ENCODE measurements at regions not wholly inside any gene's neighbourhood (a gene's known extent, or its start where the extent isn't known, plus 50 kb on each side); places are given as distances from the start of the nearest gene placed in this dataset.
"Not testable (repeated sequence)": the region's sequence is repeated elsewhere in the genome, so short reads cannot be mapped to it uniquely, and the experiment has no call there.

DNA sequence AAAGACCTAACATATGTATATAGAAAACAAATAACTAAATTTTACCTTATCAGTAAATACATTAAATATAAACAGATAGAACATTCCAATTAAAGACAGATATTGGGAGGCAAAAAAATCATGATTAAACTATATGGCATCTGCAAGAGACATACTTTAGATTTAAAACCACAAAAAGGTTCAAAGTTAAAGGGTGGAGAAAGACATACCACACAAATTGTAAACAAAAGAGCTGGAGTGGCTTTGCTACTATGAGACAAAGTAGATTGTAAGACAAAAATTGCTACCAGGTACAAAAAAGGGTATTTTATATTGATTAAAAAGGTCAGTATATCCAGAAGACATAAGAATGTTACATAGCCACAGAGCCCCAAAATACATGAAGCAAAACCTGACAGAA lies 200.2 kb downstream of the KCNRG start:
- Mint-ChIP-seq H3K4me3 (no peak overlapping the region), H3K4me1 (peaks cover 0 to 1% of the 10 kb centered on the region in 2 donors), H3K27ac (no peak overlapping the region), H3K9me3 (peaks cover 17 to 24% of the 10 kb centered on the region in 2 donors), H3K36me3 (peaks cover 3 to 5% of the 10 kb centered on the region in 2 donors), H3K27me3 (no peaks in the 10 kb centered on the region)
- DNase-seq (no peak), ATAC-seq (replicated peaks) (no peak)

DNA sequence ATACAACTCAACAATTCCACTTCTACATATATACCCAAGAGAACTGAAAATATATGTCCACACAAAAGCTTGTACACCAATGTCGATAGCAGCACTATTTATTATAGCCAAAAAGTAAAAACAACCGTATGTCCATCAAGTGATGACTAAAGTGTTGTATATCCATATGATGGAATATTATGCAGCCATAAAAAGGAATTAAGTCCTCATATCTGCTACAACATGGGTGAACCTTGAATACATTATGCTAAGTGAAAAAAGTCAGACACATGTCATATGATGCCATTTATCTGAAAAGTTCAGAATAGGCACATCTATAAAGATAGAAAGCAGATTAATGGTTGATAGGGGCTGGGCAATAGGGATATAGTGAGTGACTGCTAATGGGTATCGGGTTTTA lies 204.5 kb downstream of the KCNRG start:
- H3K9me3 Mint-ChIP-seq, result peaks cover 7 to 15% of the 10 kb centered on the region in 2 donors
- H3K36me3 Mint-ChIP-seq, result peaks cover 4 to 5% of the 10 kb centered on the region in 2 donors
- H3K27ac Mint-ChIP-seq, result no peak overlapping the region
- DNase-seq, result no peak
- no peak for ATAC-seq (replicated peaks)
- H3K27me3 Mint-ChIP-seq, result peaks cover 0 to 8% of the 10 kb centered on the region in 2 donors
- no peak overlapping the region for H3K4me3 Mint-ChIP-seq
- peaks cover 9% of the 10 kb centered on the region in 2 donors for H3K4me1 Mint-ChIP-seq

DNA sequence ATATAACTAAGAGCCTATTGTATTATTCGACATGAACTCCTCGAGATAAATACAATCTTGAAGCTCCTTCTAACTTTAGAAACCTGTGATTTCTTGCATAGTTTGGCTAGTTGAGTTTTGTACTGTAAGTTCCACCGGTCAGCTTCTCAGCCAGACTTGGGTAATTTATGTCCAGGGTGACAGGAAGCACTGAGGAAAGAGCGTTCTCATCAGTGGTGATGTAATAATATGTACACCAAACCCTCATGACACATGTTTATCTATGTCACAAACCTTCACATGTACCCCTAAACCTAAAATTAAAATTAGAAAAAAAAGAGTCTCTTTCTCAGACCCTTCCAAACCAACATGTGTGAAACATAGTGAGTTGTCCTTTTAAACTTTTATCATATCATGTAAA lies 205.7 kb downstream of the KCNRG start:
- H3K4me1 Mint-ChIP-seq, result peaks cover 9 to 17% of the 10 kb centered on the region in 2 donors
- no peak overlapping the region for H3K4me3 Mint-ChIP-seq
- H3K27ac Mint-ChIP-seq, result no peak overlapping the region
- DNase-seq, result no peak
- H3K36me3 Mint-ChIP-seq, result peaks cover 4 to 5% of the 10 kb centered on the region in 2 donors
- ATAC-seq (replicated peaks), result no peak
- H3K27me3 Mint-ChIP-seq, result peaks cover 0 to 8% of the 10 kb centered on the region in 2 donors
- H3K9me3 Mint-ChIP-seq, result peaks cover 7 to 14% of the 10 kb centered on the region in 2 donors

DNA sequence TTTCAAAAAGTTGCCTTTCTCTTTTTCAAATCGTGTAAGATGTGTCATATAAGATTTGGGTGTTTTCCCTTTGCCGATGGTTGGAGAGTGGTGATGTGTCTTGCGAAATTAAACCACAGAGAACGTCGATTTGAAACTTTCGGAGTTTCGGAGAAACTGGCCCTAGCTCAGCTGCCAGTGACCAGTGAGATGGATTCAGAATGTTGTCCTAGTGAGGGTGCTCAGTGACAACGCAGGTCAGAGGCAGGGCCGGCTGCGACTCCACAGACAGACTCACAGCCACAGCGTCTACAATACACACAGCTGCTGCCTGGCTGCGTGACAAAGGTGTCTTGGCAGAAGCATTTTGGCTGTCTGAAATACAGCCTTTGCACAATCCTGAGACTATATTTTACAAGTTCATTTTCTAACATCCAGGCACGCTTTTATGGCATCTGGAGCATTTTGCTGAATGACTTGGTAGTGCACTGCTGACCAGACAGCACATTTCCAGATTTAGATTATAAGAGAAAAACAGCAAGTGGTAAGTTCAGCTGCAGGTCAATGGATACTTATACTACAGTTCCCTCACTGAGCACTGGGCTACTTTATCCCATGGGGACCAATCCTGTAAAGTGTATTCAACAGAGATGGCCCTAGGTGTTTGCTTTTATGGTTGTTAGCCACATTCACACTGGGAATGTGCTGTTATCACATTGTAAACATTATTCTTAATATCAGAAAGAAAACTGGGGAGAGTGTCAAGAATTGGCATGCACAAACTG lies 207.5 kb downstream of the KCNRG start:
- peaks cover 16 to 33% of the 10 kb centered on the region in 2 donors for H3K4me1 Mint-ChIP-seq
- H3K36me3 Mint-ChIP-seq, result peaks cover 0 to 2% of the 10 kb centered on the region in 2 donors
- ATAC-seq (replicated peaks) (no peak), DNase-seq (no peak)
- no peak overlapping the region for H3K27ac Mint-ChIP-seq
- no peak overlapping the region for H3K4me3 Mint-ChIP-seq
- peaks cover 0 to 8% of the 10 kb centered on the region in 2 donors for H3K27me3 Mint-ChIP-seq
- H3K9me3 Mint-ChIP-seq, result peaks cover 2 to 4% of the 10 kb centered on the region in 2 donors

DNA sequence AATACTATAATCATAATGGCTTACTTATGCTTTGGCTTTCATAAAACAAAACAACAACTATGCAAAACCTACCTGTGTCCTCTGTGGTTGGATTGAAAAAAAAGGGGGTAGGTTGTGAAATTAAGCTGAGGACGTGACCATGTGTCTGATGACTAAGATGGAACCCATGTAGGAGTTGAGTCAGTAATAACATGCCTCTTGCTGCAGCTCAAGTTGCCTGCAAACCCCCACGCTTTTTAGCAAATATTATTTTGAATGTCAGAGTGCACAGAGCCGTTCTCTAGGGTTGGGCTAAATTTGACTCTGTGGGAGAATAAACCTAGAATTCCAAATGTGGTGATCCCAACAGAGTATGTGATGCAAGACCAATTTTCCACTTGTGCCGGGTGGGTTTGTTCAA lies 209.3 kb downstream of the KCNRG start:
- DNase-seq (no peak), ATAC-seq (replicated peaks) (peak; percentile 76 to 81)
- peaks cover 0 to 2% of the 10 kb centered on the region in 2 donors for H3K36me3 Mint-ChIP-seq
- H3K9me3 Mint-ChIP-seq, result peaks cover 2 to 4% of the 10 kb centered on the region in 2 donors
- peaks cover 0 to 8% of the 10 kb centered on the region in 2 donors for H3K27me3 Mint-ChIP-seq
- H3K4me1 Mint-ChIP-seq, result peaks cover 21 to 33% of the 10 kb centered on the region in 2 donors
- no peak overlapping the region for H3K4me3 Mint-ChIP-seq
- no peak overlapping the region for H3K27ac Mint-ChIP-seq

DNA sequence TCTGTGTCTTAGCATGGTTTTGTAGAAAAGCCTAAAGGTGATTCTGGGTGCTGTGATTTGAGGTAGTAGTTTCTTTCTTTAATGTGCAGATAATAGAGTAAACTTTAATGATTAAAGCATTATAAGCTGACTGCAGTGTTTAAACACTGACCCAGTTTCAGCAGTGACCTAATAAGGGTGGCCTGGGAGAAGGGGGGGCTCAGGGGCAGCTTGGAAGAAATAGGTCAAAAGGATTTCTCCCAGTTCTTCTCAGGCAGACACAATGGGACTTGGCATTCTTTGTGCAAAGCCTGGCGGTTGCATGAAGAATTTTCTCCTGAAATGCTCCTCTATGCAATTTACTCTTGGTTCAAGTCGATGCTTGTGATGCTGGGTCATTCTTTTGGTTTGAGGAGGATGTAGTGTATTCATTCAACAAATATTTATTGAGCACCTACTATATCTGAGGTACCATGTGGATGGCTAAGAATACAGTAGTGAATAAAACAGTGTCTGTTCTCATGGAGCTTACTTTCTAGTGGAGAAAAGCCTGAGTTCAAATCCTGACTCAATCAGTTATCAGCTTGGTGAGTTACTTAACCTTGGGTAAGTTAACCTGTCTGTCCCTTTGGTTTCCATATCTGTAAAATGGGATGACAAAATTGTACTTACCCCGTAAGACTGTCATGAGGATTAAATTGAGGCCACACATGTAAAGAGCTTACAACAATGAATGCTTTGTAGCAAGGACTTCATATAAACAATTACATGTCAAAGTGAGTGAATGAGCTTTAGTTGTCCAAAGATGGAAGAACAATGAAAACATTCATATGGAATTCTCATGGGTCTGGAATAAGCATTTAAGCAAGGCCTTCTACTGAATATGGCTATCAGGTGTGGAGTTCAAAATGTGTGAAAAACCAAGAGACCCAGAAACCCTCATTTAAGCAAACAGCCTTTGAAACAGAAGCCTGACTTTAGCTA lies 210.2 kb downstream of the KCNRG start:
- DNase-seq, result no peak
- H3K36me3 Mint-ChIP-seq, result peaks cover 0 to 2% of the 10 kb centered on the region in 2 donors
- H3K4me3 Mint-ChIP-seq, result no peak overlapping the region
- no peak for ATAC-seq (replicated peaks)
- H3K27me3 Mint-ChIP-seq, result peaks cover 0 to 8% of the 10 kb centered on the region in 2 donors
- H3K27ac Mint-ChIP-seq, result no peak overlapping the region
- no peaks in the 10 kb centered on the region for H3K9me3 Mint-ChIP-seq
- peaks cover 25 to 41% of the 10 kb centered on the region in 2 donors for H3K4me1 Mint-ChIP-seq

DNA sequence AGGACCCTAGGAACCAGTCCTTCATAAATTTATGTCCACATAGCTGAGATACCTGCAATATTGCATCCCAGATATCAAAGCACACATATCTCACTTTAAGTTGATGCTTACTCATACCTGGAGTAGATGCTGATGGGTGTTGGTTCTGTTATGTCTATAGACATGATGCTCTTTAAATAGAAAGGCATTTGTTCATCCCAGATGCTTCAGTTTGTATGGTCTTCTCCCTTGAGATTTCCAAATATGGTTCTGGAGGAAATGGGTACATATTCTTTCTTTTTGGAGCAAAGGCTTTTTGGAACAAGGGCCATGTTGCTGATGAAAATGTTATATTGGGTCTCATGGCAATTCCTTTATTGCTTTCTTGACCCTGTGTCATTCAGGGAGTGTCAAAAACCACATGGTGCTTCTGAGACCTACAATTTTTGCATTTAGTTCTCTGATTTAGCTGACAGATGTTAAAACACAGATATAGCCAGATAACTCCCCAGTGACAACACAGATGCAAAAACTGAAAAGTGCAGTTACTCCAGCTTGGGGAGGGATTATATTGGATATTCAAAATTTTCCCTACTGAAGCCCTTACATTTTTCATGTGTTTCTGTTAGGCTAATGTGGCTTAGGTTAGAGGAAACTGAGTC lies 211.4 kb downstream of the KCNRG start:
- ATAC-seq (replicated peaks) (peak; percentile 73 to 75), DNase-seq (no peak)
- no peaks in the 10 kb centered on the region for H3K9me3 Mint-ChIP-seq
- H3K4me1 Mint-ChIP-seq, result peaks cover 24 to 39% of the 10 kb centered on the region in 2 donors
- H3K27ac Mint-ChIP-seq, result peak overlapping the region; percentile 20
- no peaks in the 10 kb centered on the region for H3K36me3 Mint-ChIP-seq
- no peak overlapping the region for H3K4me3 Mint-ChIP-seq
- H3K27me3 Mint-ChIP-seq, result peaks cover 0 to 4% of the 10 kb centered on the region in 2 donors

DNA sequence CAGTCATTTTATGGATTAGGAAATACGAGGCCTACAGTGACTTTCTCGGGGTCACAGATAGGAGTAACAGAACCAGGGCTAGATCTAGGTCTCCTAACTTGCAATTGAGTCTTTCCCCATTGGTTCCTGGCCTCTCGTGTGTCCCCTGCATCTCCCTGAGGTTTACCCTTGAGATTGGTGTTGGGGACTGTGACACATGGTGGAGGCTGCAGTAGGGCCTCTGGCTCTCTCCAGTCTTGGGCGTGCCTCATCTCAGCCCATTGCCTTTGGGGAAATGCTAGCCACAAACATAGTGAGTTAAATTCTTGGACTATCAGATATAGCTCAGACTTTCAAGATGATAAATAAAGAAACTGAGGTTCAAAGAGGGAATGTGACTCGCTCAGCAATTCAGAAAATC lies 212.1 kb downstream of the KCNRG start:
- DNase-seq, result no peak
- H3K27ac Mint-ChIP-seq, result peak overlapping the region; percentile 69
- H3K9me3 Mint-ChIP-seq, result peaks cover 0 to 5% of the 10 kb centered on the region in 2 donors
- H3K36me3 Mint-ChIP-seq, result no peaks in the 10 kb centered on the region
- H3K4me1 Mint-ChIP-seq, result peaks cover 24 to 39% of the 10 kb centered on the region in 2 donors
- ATAC-seq (replicated peaks), result no peak
- H3K27me3 Mint-ChIP-seq, result peaks cover 0 to 3% of the 10 kb centered on the region in 2 donors
- H3K4me3 Mint-ChIP-seq, result no peak overlapping the region

DNA sequence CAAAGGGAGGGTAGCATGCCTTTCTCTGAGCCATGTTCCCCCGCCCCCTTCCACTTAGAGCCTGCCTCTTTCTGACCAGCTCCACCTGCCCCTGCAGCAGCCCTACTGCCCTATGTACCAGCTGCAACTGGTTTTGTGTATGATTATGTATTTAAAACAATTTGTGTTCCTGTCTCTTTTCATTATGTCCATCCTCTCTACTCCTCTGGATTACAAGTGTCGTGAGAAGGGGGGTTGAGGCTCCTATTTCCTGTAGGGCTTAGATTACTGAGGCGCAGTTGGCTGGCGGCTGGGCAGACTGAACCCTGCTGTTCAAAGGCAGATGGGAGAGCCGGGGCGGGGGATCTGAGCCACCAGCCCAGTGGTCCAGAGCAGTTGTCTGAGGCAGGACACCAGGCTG lies 213.3 kb downstream of the KCNRG start:
- Mint-ChIP-seq H3K4me1 (peaks cover 22 to 39% of the 10 kb centered on the region in 2 donors), H3K9me3 (peaks cover 5 to 11% of the 10 kb centered on the region in 2 donors), H3K27me3 (no peaks in the 10 kb centered on the region), H3K27ac (no peak overlapping the region), H3K4me3 (no peak overlapping the region), H3K36me3 (peaks cover 7% of the 10 kb centered on the region in 2 donors)
- no peak for DNase-seq
- ATAC-seq (replicated peaks), result no peak

DNA sequence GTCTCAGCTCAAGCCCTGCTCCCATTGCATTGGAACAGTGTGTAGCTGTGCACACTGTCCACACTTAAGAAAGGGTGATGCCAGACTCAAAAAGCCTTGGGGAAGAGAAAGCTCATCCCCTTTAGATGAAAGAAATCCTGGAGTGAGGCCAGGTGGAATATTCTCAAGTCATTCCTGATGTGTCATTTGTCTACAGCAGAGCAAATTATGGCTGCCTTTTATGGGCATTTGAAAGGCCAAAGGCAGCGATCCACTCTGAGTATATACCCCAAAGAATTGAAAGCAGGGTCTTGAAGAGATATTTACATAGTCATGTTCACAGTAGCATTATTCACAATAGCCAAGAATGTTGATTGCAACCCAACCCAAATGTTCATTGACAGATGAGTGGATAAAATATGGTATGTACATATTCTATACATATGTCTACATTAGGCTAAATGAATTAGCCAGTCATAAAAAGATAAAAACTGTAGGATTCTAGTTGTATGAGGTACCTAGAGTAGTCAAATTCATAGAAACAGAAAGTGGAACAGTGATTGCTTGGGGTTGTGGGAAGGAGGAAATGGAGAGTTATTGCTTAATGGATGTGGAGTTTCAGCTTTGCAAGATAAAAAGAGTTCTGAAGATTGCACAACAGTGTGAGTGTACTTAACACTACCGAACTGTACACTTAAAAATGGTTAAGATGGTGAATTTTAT lies 214.9 kb downstream of the KCNRG start:
- no peak overlapping the region for H3K27ac Mint-ChIP-seq
- no peak overlapping the region for H3K4me3 Mint-ChIP-seq
- H3K9me3 Mint-ChIP-seq, result peaks cover 5 to 11% of the 10 kb centered on the region in 2 donors
- no peaks in the 10 kb centered on the region for H3K27me3 Mint-ChIP-seq
- H3K4me1 Mint-ChIP-seq, result peaks cover 20 to 33% of the 10 kb centered on the region in 2 donors
- H3K36me3 Mint-ChIP-seq, result peaks cover 7% of the 10 kb centered on the region in 2 donors
- peak; percentile 45 to 50 for ATAC-seq (replicated peaks)
- no peak for DNase-seq

DNA sequence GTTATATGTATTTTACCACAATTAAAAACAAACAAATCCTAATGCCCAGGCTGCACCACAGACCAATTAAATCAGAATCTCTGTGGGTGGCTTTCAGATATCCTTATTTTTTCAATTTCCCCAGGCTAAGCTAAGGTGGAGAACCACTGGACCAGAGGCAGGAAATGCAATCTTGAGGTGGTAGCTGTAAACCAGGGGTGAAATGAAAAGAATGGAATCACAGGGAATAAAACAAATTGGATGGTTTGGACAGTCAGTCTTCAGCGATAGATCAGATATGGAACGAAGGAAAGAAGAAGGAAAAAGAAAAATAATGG lies 215.4 kb downstream of the KCNRG start:
- no peak for ATAC-seq (replicated peaks)
- H3K4me3 Mint-ChIP-seq, result no peak overlapping the region
- H3K27ac Mint-ChIP-seq, result no peak overlapping the region
- DNase-seq, result no peak
- peaks cover 10 to 12% of the 10 kb centered on the region in 2 donors for H3K36me3 Mint-ChIP-seq
- no peaks in the 10 kb centered on the region for H3K27me3 Mint-ChIP-seq
- peaks cover 23 to 36% of the 10 kb centered on the region in 2 donors for H3K4me1 Mint-ChIP-seq
- H3K9me3 Mint-ChIP-seq, result peaks cover 5 to 14% of the 10 kb centered on the region in 2 donors

DNA sequence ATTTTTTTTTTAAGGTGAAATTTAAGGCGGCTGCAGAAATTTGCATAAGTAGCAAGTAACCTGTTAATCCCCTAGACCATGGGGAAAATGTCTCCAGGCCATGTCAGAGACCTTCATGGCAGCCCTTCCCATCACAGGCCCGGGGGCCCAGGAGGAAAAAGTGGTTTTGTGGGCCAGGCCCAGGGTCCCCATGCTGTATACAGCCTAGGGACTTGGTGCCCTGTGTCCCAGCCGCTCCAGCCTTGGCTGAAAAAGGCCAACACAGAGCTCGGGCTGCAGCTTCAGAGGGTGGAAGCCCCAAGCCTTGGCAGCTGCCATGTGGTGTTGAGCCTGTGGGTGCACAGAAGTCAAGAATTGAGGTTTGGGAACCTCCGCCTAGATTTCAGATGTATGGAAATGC lies 218.3 kb downstream of the KCNRG start:
- peaks cover 10 to 12% of the 10 kb centered on the region in 2 donors for H3K36me3 Mint-ChIP-seq
- not testable (repeated sequence) for H3K27me3 Mint-ChIP-seq; H3K27ac Mint-ChIP-seq; DNase-seq; ATAC-seq (replicated peaks); H3K4me3 Mint-ChIP-seq
- peaks cover 23 to 45% of the 10 kb centered on the region in 2 donors for H3K4me1 Mint-ChIP-seq
- peaks cover 5 to 14% of the 10 kb centered on the region in 2 donors for H3K9me3 Mint-ChIP-seq

DNA sequence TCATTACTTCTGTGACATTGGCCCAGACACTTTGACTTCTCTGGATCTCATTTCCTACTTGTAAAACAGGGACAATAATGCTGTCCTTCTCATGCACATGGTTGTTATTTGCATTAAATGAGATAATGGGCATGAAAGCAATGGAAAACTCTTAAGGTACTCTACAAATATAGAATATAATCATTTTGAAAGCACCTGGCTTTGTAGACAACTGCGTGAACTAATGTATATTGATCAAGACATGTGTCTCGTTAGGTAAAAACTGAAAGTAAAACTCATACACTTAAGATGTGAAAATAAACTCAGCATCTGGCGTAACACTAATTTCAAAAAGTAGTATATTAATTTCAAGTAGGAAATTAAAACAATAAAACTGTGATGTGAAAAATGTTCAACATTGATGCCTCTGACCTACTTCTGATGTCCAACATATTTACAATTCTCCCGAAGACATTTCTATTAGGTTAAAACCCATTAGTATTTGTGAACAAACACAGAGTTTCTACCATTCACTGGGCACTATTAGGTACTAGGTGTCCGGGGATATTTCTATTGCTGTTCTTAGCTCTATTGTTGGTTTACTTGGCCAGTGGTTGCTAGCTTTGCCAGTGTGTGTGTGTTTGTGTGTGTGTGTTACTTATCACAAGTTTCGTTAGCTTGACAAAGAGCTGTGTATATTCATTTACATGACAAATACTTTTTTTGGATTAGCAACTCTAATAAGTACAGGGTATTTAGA lies 220.5 kb downstream of the KCNRG start:
- no peaks in the 10 kb centered on the region for H3K27me3 Mint-ChIP-seq
- H3K9me3 Mint-ChIP-seq, result peaks cover 7 to 14% of the 10 kb centered on the region in 2 donors
- H3K4me3 Mint-ChIP-seq, result no peak overlapping the region

More for the DNA sequence above, 220.5 kb downstream of the KCNRG start:
- Mint-ChIP-seq H3K36me3 (peaks cover 14 to 15% of the 10 kb centered on the region in 2 donors), H3K4me1 (peaks cover 24 to 50% of the 10 kb centered on the region in 2 donors), H3K27ac (peak overlapping the region; percentile 20)
- DNase-seq (no peak), ATAC-seq (replicated peaks) (no peak)
